Erythroblast (primary cell): ENCODE measurements at regions not wholly inside any gene's neighbourhood (a gene's known extent, or its start where the extent isn't known, plus 50 kb on each side); places are given as distances from the start of the nearest gene placed in this dataset.

Experiments used
- GATA1 ChIP-seq: IDR thresholded peaks from 2 replicates; pipeline ENCODE4 v1.6.1; 2011; ENCODE audit warnings: low read depth, mild to moderate bottlenecking, control low read depth, low read length, moderate library complexity
- POLR2A ChIP-seq: IDR thresholded peaks from 2 replicates; pipeline ENCODE4 v1.6.1; 2011; ENCODE audit warnings: mild to moderate bottlenecking, low read length

DNA sequence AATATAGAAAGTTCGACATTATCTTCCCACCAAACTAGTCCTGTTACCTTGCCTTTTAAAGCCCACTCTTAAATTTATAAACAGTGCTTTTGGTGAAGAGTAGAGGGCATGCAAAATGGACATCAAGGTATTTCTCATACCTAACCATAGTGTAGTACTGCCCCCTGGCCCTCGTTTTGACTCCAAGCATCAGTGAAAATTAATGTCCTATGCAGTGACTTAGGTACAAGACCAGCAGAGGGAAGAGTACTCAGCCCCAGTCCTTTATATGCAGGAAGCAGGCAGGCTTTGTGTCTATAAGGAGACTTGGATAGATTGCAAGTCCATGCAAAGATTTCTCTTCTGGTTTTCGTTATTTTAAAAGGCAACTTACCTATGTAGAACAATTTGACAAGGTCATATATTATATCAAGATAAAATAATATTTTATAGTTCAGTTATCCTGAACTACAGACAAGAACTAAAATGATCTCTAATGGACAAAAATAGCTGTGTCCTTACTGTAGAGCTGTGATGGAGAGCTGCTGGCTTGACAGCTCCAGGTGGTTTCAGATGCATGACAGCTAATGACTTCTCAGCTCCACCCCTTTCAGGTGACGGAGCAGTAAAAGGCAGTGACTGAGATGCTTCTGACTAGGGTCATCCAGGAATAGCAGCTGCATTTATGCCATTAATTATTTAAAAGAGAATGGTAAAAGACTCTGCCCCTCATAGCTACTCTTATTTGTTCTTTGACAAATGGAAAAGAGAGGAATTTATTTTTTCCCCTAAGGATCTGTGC is 646.1 kb downstream of the SQOR start:
- no peak for TF ChIP-seq POLR2A
- TF ChIP-seq GATA1: no peak
